Renal pelvis (tissue), 1 donor: ENCODE measurements at regions not wholly inside any gene's neighbourhood (a gene's known extent, or its start where the extent isn't known, plus 50 kb on each side); places are given as distances from the start of the nearest gene placed in this dataset.
A peak's percentile ranks its signal among the peaks of the same experiment; 100 is the strongest.
"Not testable (repeated sequence)": the region's sequence is repeated elsewhere in the genome, so short reads cannot be mapped to it uniquely, and the experiment has no call there.

Source experiments
- DNase-seq: peaks from one replicate; pipeline ENCODE4 v3.0.0-alpha.2; 2013

DNA sequence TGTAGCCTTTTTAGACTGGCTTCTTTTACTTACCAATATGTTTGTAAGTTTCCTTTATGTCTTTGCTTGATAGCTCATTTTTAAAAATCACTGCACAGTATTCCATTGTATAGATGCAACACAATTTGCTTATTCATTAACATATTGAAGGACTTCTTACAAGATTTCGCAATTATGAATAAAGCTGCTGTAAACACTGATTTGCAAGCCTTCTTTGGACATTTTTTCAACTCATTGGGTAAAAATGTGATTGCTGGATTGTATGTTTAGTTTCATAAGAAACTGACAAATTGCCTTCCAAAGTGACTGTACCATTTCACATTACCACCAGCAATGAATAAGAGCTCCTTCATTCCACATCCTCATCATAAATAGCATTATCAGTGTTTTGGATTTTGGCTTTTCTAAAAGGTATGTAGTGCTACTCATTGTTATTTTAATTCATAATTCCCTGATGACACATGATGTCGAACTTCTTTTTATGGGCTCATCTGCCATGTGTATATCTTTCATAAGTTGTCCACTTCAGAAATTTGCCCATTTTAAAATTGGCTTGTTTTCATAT is 80.7 kb downstream of the TFAP2B start:
- DNase-seq: no peak

DNA sequence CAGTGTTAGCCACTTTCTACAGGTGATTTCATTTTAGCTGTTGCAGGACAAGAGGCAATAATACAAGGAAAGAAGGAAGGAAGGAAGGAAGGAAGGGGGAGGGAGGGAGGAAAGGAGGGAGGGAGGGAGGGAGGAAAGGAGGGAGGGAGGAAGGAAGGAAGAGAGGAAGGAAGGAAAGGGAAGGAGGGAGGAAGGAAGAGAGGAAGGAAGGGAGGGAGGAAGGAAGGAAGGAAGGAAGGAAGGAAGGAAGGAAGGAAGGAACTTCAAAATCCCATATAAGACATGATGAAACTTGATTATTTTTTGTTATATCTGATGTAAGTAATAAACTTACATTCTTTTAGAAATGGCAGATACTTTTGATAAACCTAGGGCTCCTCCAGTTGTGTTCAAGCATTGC is 83.6 kb downstream of the TFAP2B start:
- DNase-seq: no peak

DNA sequence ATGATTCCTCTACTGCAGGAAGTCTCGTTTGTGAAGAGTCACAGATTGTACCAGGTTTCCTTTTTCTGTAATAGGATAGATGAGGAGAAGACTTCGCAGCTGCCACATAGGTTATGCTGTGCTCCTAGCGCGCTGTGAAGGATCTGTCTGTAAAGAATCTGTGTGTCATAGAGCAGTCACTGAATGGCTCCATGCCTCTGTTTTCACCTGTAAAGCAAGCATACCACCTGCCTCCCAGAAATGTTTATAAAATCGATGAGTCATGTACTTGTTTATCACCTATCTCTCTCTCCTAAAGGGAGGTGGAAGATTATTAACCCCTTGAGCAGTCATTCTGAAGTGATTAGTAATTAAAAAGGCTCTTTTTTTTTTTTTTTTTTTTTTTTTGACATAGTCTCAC is 86.6 kb downstream of the TFAP2B start:
- no peak for DNase-seq

DNA sequence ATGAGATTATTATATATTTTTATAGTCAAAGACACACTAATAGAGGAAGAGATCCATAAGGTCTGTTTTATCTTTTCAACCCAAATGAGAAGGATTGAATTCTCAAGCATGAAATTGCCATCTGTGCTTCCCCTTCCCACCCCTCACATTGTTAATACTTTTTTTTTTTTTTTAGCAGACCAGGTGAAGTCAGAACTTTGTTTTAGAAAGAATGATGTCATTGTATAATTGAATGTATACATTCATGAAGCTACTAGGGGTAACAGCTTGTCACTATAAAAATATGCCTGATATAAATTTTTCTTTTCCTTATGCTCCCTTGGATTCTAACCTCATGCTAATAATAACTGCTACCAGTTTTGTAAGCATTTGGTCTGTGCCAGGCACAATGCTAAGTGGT is 88.9 kb downstream of the TFAP2B start:
- DNase-seq: no peak

GRCh38 chr6:50913105-50913770 is 94.6 kb downstream of the TFAP2B start:
- DNase-seq: no peak

DNA sequence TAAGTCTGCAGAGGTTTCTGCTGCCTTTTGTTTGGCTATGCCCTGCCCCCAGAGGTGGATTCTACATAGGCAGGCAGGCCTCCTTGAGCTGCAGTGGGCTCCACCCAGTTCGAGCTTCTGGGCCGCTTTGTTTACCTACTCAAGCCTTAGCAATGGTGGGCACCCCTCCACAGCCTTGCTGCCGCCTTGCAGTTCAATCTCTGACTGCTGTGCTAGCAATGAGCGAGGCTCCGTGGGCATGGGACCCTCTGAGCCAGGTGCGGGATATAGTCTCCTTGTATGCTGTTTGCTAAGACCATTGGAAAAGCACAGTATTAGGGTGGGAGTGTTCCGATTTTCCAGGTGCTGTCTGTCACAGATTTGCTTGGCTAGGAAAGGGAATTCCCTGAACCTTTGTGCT is 102.7 kb downstream of the TFAP2B start:
- DNase-seq: not testable (repeated sequence)

GRCh38 chr6:50921968-50922367 is 103.3 kb downstream of the TFAP2B start:
- no peak for DNase-seq

DNA sequence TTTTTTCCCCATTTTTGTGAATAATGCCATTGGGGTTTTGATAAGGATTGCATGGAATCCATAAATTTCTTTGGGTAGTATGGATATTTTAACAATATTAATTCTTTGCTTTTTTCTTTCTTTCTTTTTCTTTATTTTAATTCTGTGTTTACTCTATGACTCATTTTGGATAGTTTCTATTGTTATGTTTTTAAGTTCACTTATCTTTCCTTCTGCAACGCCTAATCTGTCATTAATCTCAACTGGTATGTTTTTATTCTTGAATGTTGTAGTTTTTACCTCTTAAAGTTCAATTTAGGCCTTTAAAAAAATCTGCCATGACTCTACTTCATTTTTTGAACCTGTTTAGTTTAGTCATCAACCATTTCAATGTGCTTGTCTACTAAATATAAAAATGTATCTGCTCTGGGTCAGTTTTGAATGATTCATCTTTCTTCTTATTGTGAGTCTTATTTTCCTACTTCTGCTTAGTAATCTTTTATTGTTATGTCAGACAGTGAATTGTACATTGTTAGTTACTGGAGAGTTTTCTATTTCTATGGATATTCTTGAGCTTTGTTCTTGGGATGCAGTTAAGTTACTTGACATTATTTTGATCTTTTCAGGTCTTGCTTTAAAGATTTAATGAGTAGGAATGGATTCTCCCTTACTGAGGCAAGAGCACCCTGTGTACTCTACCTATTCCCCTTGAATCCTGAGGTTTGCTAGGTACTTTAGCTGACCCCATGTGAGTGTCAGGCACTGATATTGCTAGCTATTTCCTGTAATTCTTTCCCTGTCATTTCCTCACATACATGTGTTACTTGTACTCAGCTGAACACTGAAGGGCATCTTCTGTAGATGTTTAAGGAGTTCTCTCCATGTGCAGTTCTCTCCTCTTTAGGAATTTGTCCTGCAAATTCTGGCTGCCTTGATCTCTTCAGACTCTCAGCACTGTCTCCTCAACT is 104.2 kb downstream of the TFAP2B start:
- no peak for DNase-seq

DNA sequence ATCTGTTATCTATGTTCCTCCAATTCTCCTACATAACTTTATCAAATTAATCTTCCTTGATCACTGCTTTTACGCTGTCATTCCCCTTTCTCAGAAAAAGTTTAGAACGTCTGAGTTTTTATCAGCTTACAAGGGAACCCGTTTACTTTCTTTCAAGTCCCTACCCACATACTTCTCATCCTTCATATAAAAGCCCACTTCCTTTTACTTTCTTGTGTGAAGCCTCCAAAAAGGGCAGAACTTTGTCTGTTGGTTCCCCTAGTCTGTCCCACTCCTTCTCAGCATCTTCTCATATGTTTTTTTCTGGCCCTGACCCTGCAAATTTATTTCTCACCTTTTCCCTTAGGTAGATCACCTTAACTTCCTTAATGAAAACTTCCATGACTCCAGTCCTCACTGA is 106.1 kb downstream of the TFAP2B start:
- no peak for DNase-seq

GRCh38 chr6:50925548-50925947 is 106.9 kb downstream of the TFAP2B start:
- DNase-seq: no peak

DNA sequence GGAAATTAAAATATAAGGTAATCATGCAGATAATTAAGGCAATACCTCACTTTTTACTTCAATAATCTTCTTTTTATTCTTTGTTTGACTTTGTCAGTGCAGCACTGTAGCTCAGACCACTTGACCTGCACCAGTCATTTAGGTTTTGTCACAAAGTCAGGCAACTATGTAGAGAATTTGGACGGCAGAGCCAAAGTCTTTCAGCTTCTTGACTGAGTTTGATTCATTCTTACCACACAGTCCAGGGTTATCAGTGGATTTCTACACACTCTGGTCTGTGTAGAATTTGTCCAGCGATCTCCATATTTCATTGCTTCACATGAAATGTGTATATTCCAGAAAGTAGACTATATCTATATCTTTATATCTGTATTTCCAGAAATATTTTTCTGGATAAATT is 107.3 kb downstream of the TFAP2B start:
- DNase-seq: no peak

DNA sequence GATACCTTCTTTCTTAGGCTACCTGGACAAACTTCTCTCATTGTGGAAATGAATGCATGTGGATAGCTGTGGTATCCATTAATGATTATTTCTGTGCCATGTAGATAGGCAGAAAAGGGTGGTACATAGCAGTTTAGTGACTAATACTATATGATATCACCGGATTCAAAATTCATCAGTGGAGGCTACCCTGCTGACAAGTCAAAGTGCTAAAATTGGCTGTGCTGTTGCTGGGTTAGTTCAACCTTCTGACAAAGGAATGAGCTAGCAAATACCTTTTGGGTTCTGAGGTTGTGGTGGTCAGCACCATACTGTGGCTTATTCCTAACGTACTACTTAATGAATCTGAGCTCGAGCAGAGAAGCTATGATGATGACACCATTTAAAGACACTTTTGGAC is 109.1 kb downstream of the TFAP2B start:
- no peak for DNase-seq

- no peak for DNase-seq
Observed at GRCh38 chr6:50929323-50929722, 110.7 kb downstream of the TFAP2B start.

GRCh38 chr6:50935442-50935841 is 116.8 kb downstream of the TFAP2B start:
- no peak for DNase-seq

- DNase-seq: peak; percentile 8
Observed at GRCh38 chr6:50936277-50936681, 117.6 kb downstream of the TFAP2B start.

DNA sequence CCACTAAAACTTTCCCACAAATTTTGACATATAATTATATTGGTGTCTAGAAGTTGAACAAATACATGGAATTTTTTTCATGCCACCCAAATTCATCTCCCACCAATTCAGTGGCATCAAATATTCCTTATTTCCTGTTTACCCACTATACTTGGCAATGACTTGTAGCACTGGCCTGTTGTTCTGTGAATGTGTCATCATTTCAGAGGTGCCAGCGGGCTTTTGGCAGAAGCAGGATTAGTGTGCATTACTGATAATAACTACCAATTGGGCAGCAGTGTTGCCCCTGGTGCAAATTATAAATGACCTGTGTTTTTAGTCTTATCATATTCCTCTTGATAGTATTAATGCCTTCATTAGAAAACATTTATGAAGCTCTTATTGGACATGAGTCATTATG is 121.3 kb downstream of the TFAP2B start:
- DNase-seq: no peak

DNA sequence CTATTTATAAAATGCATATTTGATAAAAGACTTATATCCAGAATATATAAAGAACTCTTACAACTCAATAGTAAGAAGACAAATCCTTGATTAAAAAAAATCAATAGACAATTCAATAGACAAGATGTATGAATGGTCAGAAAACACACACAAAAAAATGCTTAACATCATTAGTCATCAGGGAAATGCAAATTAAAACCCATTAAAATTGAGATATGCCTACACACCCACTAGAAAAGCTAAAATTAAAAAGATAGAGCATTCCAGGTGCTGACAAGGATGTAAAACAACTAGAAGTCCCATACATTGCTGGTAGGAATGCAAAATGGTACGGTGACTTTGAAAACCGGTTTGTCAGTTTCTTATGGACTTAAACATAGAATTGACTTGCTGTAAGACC is 127.1 kb downstream of the TFAP2B start:
- DNase-seq: no peak

GRCh38 chr6:50952092-50952907 is 133.6 kb downstream of the TFAP2B start:
- DNase-seq: no peak

- DNase-seq: no peak
Observed at GRCh38 chr6:50956014-50956413, 137.3 kb downstream of the TFAP2B start.

DNA sequence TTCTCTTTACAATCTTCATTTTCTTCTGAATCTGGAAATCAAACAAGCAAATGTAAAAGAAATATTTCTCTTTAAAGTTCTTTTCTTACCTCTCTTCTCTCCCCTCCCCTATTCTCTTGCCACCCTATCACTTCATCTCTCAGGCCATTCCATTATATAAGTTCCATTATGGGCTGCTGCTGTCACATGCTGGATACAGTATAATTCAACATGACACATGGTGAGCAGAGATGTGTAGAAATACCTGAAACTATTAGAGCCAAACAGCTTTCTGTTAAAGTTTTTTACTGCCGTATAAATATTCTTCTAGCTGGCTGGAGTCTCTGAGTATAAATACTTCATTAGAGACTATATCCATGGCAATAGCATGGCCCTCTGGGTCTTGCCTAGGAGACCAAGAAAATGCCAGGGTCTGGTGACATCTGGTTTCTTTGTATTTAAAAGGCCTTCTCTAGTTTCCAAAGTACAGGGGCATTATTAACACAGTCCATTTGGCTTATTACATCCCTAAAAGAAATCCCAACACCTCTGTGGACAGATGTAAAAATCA is 139.6 kb downstream of the TFAP2B start:
- no peak for DNase-seq

- no peak for DNase-seq
Observed at GRCh38 chr6:50959081-50959641, 140.5 kb downstream of the TFAP2B start.

DNA sequence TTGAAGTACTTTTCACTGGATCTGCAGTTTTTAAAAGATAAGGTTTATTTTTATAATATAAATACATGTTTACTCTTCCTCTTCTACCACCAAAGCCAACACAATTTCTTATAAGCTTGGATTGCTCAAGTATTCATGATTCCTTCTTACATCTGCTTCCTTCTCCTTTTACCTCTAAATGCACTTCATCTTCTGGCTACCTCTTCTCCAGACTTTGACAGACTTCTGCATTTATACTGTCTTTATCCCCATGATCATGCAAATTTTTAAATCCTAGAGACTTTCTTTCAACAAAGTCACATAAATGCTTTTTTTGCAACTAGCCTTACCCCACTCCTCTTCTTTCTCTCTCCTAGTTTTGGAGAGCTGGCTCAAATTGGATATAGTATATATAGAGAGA is 142.9 kb downstream of the TFAP2B start:
- no peak for DNase-seq
